Keratinocyte (primary cell): ENCODE measurements at regions not wholly inside any gene's neighbourhood (a gene's known extent, or its start where the extent isn't known, plus 50 kb on each side); places are given as distances from the start of the nearest gene placed in this dataset.

ENCODE experiments used
- EZH2 ChIP-seq: IDR thresholded peaks from one replicate; pipeline ENCODE4 v1.6.1; 2012; ENCODE audit warnings: inconsistent platforms, mild to moderate bottlenecking, low read length, moderate library complexity
- TF ChIP-seq, protein P1 (sequence below), 3 experiments: IDR thresholded peaks in 1 of 3; conservative IDR thresholded peaks in 1 of 3; optimal IDR thresholded peaks in 1 of 3; 2 replicates in 2 of 3; 3 replicates in 1 of 3; pipeline versions ENCODE3 to v1.5.1; 2011; ENCODE audit warnings: low read length in 3 of 3, mild to moderate bottlenecking in 3 of 3, moderate library complexity in 2 of 3, control low read depth in 1 of 3, inconsistent platforms in 1 of 3; ENCODE audit not compliant: insufficient read depth in 2 of 3; ENCODE audit errors: extremely low read depth in 1 of 3

DNA sequence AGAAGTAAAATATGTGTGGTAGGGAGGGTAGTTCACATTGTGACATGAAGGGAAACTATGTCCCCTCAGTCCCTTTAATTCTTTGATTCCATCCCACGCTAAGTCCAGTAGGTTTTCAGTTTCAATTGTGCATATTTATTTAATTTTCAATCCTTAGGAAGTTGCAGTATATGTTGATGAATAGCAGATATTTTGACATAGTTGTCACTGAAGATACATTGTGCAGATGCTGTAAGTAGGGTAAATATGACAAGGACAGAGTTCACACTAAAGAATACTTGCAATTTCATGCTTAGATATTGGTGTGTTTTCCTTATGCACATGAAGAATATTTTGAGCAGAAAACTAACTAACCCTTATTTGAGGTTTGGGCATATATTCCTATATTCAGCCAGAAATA, 595.4 kb upstream of the MIR17HG start:
- TF ChIP-seq, protein P1, sequence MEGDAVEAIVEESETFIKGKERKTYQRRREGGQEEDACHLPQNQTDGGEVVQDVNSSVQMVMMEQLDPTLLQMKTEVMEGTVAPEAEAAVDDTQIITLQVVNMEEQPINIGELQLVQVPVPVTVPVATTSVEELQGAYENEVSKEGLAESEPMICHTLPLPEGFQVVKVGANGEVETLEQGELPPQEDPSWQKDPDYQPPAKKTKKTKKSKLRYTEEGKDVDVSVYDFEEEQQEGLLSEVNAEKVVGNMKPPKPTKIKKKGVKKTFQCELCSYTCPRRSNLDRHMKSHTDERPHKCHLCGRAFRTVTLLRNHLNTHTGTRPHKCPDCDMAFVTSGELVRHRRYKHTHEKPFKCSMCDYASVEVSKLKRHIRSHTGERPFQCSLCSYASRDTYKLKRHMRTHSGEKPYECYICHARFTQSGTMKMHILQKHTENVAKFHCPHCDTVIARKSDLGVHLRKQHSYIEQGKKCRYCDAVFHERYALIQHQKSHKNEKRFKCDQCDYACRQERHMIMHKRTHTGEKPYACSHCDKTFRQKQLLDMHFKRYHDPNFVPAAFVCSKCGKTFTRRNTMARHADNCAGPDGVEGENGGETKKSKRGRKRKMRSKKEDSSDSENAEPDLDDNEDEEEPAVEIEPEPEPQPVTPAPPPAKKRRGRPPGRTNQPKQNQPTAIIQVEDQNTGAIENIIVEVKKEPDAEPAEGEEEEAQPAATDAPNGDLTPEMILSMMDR (optimal IDR thresholded peaks at IDR 0.05 in 1 of 3, IDR thresholded peaks at IDR 0.05 in 1 of 3, conservative IDR thresholded peaks at IDR 0.05 in 1 of 3; ENCODE audit: extremely low read depth in 1 of 3, insufficient read depth in 2 of 3, low read length in 3 of 3): no peak
- no peak for TF ChIP-seq EZH2
